Activated CD8-positive, alpha-beta memory T cell treated with anti-CD3 and anti-CD28 coated beads, Interleukin-2, amount 50 U/mL, for 4 hours (primary cell): ENCODE measurements at regions not wholly inside any gene's neighbourhood (a gene's known extent, or its start where the extent isn't known, plus 50 kb on each side); places are given as distances from the start of the nearest gene placed in this dataset.
"Not testable (repeated sequence)": the region's sequence is repeated elsewhere in the genome, so short reads cannot be mapped to it uniquely, and the experiment has no call there.

Source experiments
- DNase-seq: peaks from one replicate; pipeline ENCODE4 v3.0.0-alpha.2; 2020

DNA sequence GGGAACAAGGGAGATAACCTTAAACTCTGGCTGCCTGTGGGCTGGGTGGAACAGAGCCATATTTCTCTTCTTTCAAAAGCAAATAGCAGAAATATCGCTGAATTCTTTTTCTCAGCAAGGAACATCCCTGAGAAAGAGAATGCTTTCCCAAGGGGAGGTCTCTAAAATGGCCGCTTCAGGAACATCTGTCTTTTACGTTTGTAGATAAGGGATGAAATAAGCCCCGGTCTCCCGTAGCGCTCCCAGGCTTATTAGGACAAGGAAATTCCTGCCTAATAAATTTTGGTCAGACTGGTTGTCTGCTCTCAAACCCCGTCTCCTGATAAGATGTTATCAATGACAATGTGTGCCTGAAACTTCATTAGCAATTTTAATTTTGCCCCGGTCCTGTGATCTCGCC lies 340.6 kb upstream of the IGFBP3 start:
- not testable (repeated sequence) for DNase-seq

DNA sequence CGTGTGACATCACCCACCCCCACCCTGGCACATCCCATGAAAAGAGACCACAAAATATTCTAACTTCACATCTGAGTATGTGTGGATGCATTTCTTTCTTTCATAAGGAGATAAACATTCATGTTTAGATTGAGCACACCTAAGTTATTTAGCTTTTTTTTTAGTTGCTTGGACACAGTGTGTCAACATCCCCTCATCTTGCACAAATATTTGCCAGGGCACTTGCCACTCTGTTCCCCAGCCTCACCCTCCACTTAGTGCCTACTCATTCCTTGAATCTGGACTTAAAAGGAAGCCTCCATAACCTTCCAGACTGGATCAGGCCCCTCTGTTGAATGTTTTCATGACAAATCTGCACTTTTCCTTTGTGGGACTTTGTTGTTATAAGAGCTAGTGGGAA lies 338.9 kb upstream of the IGFBP3 start:
- DNase-seq: no peak

DNA sequence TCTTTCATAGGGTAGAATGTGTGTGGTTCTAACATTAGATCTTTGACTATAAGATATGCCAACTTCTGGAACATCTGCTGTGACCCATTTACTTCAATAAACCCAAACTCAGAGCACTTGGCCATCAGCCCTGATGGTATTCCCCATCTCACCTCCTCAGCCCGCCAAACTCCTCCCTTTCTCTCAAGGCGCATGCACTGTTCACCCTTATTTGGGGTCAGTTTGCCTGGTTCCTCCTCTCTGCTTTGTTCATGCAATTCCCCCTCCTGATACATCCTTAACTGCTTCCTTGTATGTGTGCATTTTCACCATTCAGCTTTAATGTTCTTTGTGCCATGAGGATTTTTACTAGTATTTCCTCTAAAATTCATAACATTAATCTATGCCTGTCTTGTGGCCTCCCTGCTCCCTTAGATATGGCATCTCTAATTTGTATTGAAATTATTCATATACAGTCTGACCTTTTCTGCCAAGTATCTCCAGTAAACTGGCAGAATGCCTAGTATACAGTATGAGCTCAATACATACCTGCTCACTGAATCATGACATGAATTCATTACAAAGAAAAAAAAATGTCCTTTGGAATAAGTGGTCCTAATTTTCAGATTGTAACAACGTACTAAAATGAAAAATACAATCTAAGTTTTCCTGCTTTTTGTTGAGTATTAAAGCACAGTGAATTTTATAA lies 336.8 kb upstream of the IGFBP3 start:
- DNase-seq: no peak

DNA sequence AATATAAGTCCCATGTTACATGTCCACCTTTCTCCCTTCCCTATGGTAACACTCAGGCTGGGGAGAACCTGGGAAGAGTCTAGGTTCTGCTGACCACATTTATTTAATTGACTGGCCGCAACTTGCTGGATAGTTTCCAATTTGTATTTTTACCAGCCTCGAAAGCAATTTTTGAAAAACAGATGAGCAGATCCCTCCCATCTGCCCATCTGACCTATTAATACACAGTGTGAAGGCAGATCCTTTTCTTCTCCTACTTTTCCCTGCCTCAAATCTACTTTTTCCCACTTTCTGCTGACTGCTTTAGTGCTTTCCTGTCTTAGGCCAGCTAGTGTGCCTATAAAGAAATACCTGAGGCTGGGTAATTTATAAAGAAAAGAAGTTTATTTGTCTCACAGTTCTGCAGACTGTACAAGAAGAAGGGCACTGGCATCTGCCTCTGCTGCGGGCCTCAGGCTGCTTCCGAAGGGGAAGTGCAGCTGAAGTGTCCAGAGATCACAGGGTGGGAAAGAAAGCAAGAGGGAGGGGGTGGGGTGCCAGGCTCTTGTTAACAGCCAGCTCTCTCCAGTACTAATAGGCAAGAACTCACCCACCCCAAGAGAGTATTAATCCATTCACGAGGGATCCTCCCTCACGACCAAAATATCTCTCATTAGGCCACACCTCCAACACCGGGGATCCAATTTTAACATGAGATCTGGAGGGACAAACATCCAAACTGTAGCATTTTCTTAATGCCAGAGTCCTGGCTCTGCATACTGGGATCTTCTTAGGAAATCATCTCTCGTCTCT lies 336.0 kb upstream of the IGFBP3 start:
- DNase-seq: no peak

DNA sequence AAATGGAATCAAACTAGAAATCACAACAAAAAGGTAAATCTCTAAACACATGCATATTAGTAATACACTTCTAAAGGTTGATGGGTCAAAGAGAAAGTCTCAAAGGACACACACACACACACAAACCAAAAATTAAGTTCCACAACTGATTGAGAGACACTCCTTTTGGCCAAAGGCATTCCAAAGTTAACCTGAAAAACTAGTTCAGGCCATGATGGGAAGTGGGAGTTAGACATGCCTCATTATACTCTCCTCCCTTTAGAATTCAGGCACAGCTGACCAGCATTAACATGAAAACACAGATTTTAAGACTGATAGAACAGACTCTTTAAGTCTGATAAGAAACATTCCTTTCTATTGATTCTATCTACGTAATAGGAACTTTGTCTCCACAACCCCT lies 332.4 kb upstream of the IGFBP3 start:
- no peak for DNase-seq

DNA sequence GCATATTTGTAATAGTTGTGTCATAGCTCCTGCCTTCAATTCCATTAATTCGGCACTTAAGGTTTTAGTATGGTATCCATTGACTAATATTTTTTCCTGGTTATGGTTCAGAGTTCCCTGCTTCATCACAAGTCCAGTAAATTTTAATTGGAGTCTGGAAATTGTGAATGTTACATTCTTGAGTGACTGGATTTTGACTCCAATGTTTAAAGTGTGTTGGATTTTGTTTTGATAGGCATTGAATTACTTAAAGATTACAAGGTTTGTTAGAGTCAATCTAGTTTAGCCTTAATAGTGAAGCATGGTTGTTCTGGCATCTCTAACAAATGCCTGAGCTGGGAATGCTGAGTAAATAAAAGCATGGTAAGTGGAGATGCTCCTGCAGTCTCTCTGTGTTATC lies 326.6 kb upstream of the IGFBP3 start:
- no peak for DNase-seq

DNA sequence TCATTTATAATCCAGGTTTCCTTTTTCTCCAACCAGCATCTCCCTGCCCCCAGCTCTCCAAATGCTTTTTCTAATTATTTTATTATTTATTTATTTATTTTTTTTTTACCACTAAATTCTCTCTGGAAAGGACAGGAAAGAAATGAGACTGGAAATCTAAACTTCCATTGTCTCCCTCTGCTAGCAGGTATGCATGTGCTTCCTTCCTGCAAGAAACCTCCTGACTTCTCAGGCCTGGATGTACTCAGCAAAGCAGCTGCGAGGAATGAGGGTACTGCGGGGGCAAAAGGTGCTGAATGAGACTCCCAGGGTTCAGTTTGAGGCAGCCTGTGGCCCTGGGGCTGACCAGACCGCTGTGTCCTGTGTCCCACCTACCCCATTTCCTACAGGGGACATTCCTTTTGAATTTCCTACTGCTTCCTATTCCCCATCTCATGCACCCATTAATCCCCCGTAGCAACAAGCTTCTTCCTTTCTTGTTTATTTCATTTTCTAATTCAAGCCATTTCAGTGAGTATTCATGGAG lies 324.6 kb upstream of the IGFBP3 start:
- DNase-seq: no peak

DNA sequence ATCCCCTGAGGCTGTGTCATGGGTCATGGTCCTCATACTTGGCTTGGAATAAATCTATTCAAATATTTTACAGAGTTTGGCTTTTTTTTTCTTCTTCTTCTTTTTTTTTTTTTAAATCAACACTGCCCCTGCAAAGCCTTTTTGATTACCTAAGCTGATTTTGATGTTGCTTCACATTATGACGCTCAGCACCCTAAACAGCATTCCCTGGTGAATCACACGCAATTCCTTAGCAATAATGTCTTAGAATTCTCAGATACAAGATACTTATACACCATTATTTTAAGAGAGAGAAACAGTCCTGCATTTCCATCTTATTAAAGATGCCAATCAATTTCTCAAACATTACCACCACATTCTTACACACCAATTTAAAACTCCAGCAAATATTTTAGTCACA lies 323.7 kb upstream of the IGFBP3 start:
- DNase-seq: no peak

DNA sequence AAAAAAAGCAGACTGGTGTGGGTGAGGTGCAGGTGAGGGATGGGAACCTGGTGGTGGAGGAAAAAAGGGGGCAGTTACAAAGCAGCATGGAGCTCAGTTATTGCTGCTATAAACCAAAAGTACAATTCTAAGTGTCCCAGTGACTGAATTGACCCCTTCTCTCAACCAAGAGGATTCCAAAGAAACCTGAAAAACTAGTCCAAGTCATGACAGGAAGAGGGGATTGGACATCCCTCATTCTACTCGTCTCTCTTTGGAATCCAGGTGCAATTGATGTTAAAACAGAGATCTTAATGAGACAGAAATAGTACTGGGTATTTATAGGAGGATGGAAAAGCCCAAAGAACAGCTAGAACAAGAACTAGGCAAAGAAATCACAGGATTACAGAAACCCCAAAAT lies 322.3 kb upstream of the IGFBP3 start:
- DNase-seq: no peak

DNA sequence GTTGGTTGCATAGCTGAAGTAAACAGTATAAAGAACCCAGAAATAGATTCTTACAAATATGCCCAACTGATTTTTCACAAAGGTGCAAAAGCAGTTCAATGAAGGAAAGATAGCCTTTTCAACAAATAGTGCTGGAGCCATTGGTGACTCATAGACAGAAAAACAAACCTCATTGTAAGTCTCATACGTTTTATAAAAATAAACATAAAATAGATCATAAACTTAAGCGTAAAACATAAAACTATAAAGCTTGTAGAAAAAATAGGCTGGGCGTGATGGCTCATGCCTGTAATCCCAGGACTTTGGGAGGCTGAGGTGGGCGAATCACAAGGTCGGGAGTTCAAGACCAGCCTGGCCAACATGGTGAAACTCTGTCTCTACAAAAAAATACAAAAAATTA lies 318.8 kb upstream of the IGFBP3 start:
- DNase-seq: no peak

DNA sequence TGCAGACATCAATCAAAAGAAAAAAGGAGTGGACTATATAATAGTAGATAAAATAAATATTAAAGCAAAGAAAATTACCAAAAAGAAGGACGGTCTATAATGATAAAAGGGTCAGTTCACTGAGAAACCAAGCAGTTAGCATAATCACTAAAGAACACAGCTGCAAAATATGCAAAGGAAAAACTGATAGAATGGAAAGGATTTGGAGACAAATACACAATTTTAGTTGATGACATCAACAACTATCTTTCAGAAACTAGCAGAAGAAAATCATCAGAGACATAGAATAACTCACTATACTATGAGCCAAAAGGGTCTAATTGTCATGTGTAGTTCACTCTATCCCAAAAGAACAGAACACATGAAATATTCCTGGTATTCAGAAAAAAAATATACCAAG lies 316.4 kb upstream of the IGFBP3 start:
- DNase-seq: no peak

DNA sequence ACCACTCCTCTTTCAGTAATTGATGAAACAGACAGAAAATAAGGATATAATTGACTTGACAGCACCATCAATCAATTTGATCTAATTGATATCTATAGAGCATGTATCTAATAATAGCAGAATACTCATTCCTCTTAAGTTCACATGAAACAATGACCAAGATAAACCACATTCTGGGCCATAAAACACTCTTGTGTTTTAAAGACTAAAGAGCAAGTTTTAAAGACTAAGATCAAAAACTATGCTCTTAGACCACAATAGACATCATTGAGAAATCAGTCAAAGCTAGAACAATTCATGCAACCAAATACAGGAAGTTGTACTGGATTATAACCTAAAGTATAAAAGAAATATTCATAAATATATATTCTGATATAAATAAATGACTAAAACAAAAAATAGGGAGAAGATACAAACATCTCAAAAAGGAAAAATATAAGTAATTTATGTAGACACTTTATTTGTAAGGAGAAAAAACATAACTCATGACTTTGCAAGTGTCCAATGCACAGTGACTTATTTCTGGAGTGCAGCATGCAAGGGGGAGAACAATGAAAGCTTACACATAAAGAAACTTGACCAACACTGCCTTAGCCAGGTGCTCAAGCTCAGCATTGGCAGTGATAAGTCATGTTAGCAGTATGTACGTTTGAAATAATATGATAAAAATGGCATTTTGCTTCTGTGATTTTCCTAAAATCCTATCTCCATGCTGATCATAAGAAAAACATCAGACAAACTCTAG lies 312.7 kb upstream of the IGFBP3 start:
- no peak for DNase-seq

DNA sequence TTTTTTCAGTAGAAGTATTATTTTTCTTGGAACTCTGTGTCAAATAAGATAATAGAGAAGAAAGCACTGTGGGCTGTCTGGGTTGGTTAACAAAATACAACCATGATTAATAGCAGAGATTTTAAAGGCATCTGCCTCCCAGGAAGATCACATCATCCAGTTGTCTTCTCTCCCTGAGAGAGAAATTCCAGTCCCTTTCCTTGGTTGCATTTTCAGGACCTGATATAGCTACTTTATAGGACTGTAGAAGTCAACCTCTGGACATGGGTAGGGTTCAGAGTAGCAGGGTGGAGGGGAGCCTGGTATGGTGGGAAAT lies 309.9 kb upstream of the IGFBP3 start:
- DNase-seq: no peak

DNA sequence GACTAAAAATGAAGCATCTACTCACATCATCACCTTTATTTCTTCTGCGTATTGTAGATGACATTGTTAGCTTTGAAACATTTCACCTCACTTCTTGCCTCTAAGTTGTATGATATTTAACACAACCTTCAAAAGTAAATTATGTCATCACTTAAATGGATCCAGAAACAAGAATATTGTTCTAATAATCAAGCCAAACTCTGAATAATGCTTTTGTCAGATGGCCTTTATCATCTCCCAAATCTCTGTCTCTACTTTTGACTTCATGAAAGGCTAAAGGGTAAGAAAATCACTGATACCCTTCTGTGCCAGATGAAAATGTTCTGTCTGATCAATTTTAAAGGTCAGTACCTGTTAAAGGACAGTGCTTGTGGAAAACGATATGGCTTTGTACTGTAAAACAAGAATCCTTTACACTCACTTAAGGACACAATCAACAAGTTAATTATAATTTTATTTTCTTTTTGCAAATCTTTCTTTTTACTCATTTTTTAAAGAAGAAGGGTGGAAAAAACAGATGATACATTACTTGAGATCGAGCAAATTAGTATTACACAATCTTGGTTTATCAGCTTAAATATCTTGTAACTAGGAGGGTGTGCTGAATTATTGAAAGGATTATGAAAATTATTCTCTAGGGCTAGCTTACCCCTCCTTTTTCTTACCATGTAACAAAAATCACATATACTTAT lies 309.4 kb upstream of the IGFBP3 start:
- DNase-seq: no peak

DNA sequence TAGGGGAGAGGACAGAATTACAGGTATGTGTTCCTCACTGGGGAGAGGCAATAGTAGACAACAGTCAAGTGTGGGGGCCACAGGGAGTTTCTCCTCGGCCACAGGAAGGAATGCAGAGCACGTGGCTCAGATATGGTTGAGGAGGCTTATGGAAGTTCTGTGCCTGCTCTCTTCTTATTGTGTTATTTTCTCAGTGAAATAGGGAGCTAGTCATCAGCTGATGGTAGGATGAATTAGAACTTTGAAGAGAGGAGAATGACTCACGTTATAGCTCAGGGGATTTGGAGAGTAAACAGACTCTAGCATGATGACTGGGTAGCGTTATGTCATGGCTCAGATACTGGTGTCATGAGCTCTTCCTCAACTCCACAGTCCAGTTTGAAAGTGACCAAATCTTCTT lies 308.3 kb upstream of the IGFBP3 start:
- no peak for DNase-seq

DNA sequence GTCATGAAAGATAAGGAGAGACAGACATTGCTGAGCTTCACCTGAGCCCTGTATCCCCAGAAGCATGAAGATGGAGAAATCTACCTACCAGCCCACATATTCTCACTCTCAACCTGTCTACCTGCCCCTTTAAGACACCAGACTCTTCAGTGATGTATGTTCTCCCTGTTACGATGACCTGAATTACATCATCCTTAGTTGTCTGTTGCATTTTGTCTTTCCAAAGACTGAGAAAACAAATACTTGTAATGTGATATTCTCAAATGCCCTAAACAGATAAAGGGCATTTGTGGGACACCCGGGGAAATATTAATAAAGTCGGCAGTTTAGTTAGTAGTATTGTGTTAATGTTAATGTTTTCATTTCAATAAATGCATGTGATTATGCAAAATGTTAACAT lies 305.8 kb upstream of the IGFBP3 start:
- DNase-seq: no peak

DNA sequence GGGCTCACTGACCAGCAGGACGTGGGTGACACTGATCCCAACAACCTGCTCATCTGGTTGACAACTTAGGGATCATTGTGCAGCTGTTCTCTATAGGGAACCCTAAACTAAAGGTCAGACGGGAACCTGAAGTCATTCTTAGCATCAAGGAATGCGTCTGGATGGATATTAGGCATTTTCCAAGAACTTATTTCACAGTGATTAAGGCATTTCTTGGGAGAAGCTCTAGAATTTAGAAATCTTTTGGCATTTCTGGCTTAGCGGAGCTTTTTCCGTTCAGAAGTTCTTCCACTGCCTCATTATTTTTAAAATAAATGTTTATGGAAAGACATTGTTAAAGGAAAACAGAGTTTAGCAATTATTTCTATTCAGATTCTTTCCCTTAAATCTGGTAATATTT lies 303.3 kb upstream of the IGFBP3 start:
- DNase-seq: no peak

DNA sequence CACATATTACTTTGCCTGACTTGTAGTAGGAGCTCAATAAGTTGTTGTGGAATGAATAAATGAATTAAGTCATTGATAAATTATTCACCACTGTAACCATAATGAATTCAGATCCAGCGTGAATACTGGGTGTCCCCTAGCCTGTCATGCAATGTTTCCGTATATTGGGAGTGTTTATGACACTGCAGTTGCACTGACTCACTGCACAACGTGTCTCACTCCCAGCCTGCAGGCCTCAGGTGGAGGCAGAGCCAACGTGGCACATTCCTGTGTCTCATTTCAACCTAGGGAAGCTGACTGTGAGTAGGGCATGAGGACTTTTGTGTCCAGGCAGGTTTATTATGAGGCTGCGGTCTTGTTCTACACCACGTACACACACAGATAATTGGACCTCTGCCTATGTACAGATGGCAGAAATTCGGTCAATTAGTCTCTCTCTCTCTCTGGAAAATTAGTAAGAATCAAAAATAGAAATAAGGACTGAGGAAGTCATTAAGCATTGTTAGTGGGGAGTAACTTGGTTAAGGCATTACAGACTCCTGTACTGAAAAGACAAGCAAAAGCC lies 299.1 kb upstream of the IGFBP3 start:
- no peak for DNase-seq

DNA sequence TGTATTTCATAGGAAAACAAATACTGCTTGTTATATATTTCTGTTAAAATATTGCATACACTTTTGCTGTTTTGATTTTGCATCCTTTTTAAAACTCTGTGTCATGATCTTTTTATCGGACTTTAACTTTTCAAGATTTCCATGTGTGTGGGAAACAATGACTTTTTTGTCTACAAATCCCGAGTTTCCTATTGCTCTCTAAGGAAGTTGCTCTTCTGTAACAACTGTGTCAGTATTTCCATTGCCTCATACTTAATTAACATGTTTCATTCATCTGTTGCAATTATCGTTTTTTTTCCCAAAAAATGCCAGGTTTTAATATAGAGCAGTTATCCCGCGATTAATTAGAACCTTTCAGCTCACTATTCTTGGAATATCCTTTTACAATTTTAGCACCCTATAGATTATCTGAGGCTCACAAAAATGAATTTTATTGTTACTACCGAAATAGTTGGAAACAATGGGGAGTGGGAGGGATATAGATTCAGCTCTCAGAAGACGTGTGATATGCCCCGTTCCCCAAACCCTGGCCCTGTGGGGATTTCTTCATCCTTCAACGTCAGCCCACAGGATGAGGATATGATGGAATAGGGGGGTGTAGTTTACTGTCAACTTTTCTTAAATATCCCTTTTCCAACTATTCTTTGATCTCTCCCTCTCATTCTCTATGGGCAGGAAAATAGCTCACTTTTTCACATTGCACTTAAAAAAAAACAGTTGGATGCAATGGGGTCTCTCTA lies 297.6 kb upstream of the IGFBP3 start:
- DNase-seq: no peak

DNA sequence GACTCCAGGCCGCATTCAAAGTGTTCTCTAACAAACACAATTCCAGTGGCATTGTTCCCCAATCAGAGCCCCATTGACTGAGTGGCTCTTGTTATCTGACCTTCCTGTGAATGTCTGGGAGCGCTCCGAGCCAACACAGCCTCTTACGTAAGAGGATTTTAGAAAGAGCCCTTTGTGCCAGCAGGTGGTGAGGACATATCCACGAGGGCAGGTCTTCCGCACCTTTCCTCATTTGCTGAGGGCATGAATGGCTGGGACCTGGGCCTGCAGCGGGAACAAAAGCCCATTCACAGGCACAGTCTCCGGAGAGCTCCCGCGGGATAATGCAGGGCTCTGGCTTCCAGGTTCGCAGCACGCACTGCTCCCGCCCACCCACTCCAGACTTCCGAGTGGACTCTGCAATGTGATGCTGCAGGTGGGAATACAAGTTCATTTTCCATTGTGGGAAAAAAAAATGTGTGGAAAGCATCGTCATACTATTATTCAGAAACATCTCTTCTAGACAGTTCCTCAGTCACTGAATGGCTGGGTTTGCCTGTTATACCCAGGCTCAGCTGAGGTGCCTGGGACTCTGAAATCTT lies 295.0 kb upstream of the IGFBP3 start:
- DNase-seq: no peak

DNA sequence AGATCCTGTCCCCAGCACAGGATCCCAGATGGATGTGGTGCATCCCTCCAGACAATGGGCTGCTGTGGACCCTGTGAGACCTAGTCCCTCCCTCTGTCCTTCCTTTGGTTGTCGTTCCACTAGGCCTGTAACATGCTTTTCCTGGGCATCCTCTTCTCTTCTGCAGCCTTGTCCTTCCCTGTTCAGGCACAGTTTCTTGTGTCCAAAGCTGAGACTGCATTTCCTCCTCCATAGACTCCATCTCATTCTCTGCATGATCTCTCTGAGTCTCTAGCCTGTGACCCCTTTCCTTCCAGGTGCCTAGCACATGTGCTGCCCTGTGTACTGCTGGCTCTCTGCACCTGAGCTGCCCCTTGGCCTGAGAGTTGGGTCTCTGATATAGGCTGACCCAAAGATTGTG lies 293.5 kb upstream of the IGFBP3 start:
- DNase-seq: no peak

DNA sequence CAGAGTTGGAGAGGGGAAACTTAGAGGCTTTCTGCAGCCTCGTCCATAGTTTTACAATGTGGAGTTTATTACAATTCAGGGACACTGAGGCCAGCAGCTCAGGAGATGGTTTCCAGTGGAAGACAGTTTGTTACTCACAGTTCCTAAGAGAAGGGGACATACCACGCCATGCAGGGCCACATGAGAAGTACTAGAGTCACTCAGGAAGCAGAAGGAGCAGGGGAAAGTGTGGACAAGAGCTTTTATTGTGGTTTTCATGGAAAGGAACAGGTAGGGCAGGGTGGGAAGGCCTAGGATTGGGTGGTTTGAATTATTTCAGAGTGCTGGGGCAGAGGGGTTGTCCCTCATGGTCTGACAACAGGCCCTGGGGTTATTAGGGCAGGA lies 292.1 kb upstream of the IGFBP3 start:
- DNase-seq: no peak
